ENCODE measurements at regions not wholly inside any gene's neighbourhood (a gene's known extent, or its start where the extent isn't known, plus 50 kb on each side); places are given as distances from the start of the nearest gene placed in this dataset.

GRCh38 chrX:9162698-9163097 lies 128.8 kb upstream of the FAM9B start:
- Mint-ChIP-seq H3K4me1 (peaks cover 14% of the 10 kb centered on the region), H3K27ac (no peak overlapping the region)
- ATAC-seq (replicated peaks): no peak

GRCh38 chrX:9163214-9163709 lies 129.3 kb upstream of the FAM9B start:
- H3K4me1 Mint-ChIP-seq: peaks cover 14% of the 10 kb centered on the region
- ATAC-seq (replicated peaks): no peak
- H3K36me3 Mint-ChIP-seq (ENCODE audit: low read depth): no peaks in the 10 kb centered on the region
- H3K27ac Mint-ChIP-seq: peak overlapping the region; percentile 62
- H3K4me3 Mint-ChIP-seq: no peak overlapping the region
- peaks cover 7% of the 10 kb centered on the region for H3K9me3 Mint-ChIP-seq
- H3K27me3 Mint-ChIP-seq: no peaks in the 10 kb centered on the region

More at GRCh38 chrX:9162698-9163097, 128.8 kb upstream of the FAM9B start:
- peaks cover 7% of the 10 kb centered on the region for H3K9me3 Mint-ChIP-seq
- H3K27me3 Mint-ChIP-seq: no peaks in the 10 kb centered on the region
- no peak overlapping the region for H3K4me3 Mint-ChIP-seq
- no peaks in the 10 kb centered on the region for H3K36me3 Mint-ChIP-seq (ENCODE audit: low read depth)

GRCh38 chrX:9164086-9164485 lies 130.2 kb upstream of the FAM9B start:
- Mint-ChIP-seq H3K36me3 (ENCODE audit: low read depth) (no peaks in the 10 kb centered on the region), H3K4me1 (peaks cover 14% of the 10 kb centered on the region), H3K9me3 (peaks cover 7% of the 10 kb centered on the region), H3K27me3 (no peaks in the 10 kb centered on the region), H3K4me3 (peak overlapping the region; percentile 56), H3K27ac (peak overlapping the region; percentile 27)
- ATAC-seq (replicated peaks): peak; percentile 35

GRCh38 chrX:9164533-9165426 lies 130.9 kb upstream of the FAM9B start:
- Mint-ChIP-seq H3K9me3 (peaks cover 7% of the 10 kb centered on the region), H3K27me3 (no peaks in the 10 kb centered on the region), H3K36me3 (ENCODE audit: low read depth) (no peaks in the 10 kb centered on the region), H3K4me1 (peaks cover 14% of the 10 kb centered on the region), H3K27ac (peak overlapping the region; percentile 27), H3K4me3 (peak overlapping the region; percentile 56)
- ATAC-seq (replicated peaks): peak; percentile 19

- no peak for ATAC-seq (replicated peaks)
- H3K4me1 Mint-ChIP-seq: peaks cover 6% of the 10 kb centered on the region
- no peaks in the 10 kb centered on the region for H3K27me3 Mint-ChIP-seq
- no peaks in the 10 kb centered on the region for H3K36me3 Mint-ChIP-seq (ENCODE audit: low read depth)
- no peaks in the 10 kb centered on the region for H3K9me3 Mint-ChIP-seq
- no peak overlapping the region for H3K4me3 Mint-ChIP-seq
- no peak overlapping the region for H3K27ac Mint-ChIP-seq
Observed at GRCh38 chrX:9166584-9166944, 132.6 kb upstream of the FAM9B start.

- no peak for ATAC-seq (replicated peaks)
Observed at GRCh38 chrX:9171841-9172463, 138.0 kb upstream of the FAM9B start.

GRCh38 chrX:9172464-9172850 lies 138.5 kb upstream of the FAM9B start:
- no peak for ATAC-seq (replicated peaks)
- H3K9me3 Mint-ChIP-seq: no peaks in the 10 kb centered on the region
- no peaks in the 10 kb centered on the region for H3K36me3 Mint-ChIP-seq (ENCODE audit: low read depth)
- no peaks in the 10 kb centered on the region for H3K4me1 Mint-ChIP-seq
- H3K27me3 Mint-ChIP-seq: no peaks in the 10 kb centered on the region
- H3K4me3 Mint-ChIP-seq: no peak overlapping the region
- no peak overlapping the region for H3K27ac Mint-ChIP-seq

More at GRCh38 chrX:9171841-9172463, 138.0 kb upstream of the FAM9B start:
- H3K4me3 Mint-ChIP-seq: no peak overlapping the region
- H3K36me3 Mint-ChIP-seq (ENCODE audit: low read depth): no peaks in the 10 kb centered on the region
- H3K9me3 Mint-ChIP-seq: no peaks in the 10 kb centered on the region
- H3K27me3 Mint-ChIP-seq: no peaks in the 10 kb centered on the region
- no peak overlapping the region for H3K27ac Mint-ChIP-seq
- no peaks in the 10 kb centered on the region for H3K4me1 Mint-ChIP-seq

GRCh38 chrX:9180623-9181022 lies 146.7 kb upstream of the FAM9B start:
- Mint-ChIP-seq H3K27ac (no peak overlapping the region), H3K4me3 (no peak overlapping the region), H3K27me3 (no peaks in the 10 kb centered on the region), H3K4me1 (no peaks in the 10 kb centered on the region), H3K9me3 (no peaks in the 10 kb centered on the region), H3K36me3 (ENCODE audit: low read depth) (no peaks in the 10 kb centered on the region)
- no peak for ATAC-seq (replicated peaks)

GRCh38 chrX:9182041-9182440 lies 148.1 kb upstream of the FAM9B start:
- Mint-ChIP-seq H3K27me3 (no peaks in the 10 kb centered on the region), H3K27ac (no peak overlapping the region)

GRCh38 chrX:9183481-9183880 lies 149.6 kb upstream of the FAM9B start:
- H3K4me3 Mint-ChIP-seq: no peak overlapping the region
- ATAC-seq (replicated peaks): no peak
- H3K4me1 Mint-ChIP-seq: no peaks in the 10 kb centered on the region
- no peak overlapping the region for H3K27ac Mint-ChIP-seq
- H3K36me3 Mint-ChIP-seq (ENCODE audit: low read depth): no peaks in the 10 kb centered on the region
- H3K27me3 Mint-ChIP-seq: no peaks in the 10 kb centered on the region
- no peaks in the 10 kb centered on the region for H3K9me3 Mint-ChIP-seq

More at GRCh38 chrX:9182041-9182440, 148.1 kb upstream of the FAM9B start:
- no peaks in the 10 kb centered on the region for H3K9me3 Mint-ChIP-seq
- H3K4me3 Mint-ChIP-seq: no peak overlapping the region
- no peak for ATAC-seq (replicated peaks)
- H3K36me3 Mint-ChIP-seq (ENCODE audit: low read depth): no peaks in the 10 kb centered on the region
- no peaks in the 10 kb centered on the region for H3K4me1 Mint-ChIP-seq

GRCh38 chrX:9184211-9184610 lies 150.3 kb upstream of the FAM9B start:
- Mint-ChIP-seq H3K4me3 (no peak overlapping the region), H3K9me3 (no peaks in the 10 kb centered on the region), H3K27ac (no peak overlapping the region), H3K27me3 (no peaks in the 10 kb centered on the region), H3K4me1 (no peaks in the 10 kb centered on the region), H3K36me3 (ENCODE audit: low read depth) (no peaks in the 10 kb centered on the region)
- no peak for ATAC-seq (replicated peaks)

GRCh38 chrX:9188117-9188516 lies 154.2 kb upstream of the FAM9B start:
- no peaks in the 10 kb centered on the region for H3K27me3 Mint-ChIP-seq
- no peaks in the 10 kb centered on the region for H3K36me3 Mint-ChIP-seq (ENCODE audit: low read depth)
- ATAC-seq (replicated peaks): no peak
- H3K4me1 Mint-ChIP-seq: no peaks in the 10 kb centered on the region
- H3K27ac Mint-ChIP-seq: no peak overlapping the region
- no peaks in the 10 kb centered on the region for H3K9me3 Mint-ChIP-seq
- H3K4me3 Mint-ChIP-seq: no peak overlapping the region

- no peak for ATAC-seq (replicated peaks)
- Mint-ChIP-seq H3K4me3 (no peak overlapping the region), H3K27me3 (no peaks in the 10 kb centered on the region), H3K4me1 (no peaks in the 10 kb centered on the region), H3K36me3 (ENCODE audit: low read depth) (no peaks in the 10 kb centered on the region), H3K9me3 (no peaks in the 10 kb centered on the region), H3K27ac (no peak overlapping the region)
Observed at GRCh38 chrX:9189286-9189685, 155.4 kb upstream of the FAM9B start.

- no peaks in the 10 kb centered on the region for H3K9me3 Mint-ChIP-seq
- H3K4me1 Mint-ChIP-seq: no peaks in the 10 kb centered on the region
- no peaks in the 10 kb centered on the region for H3K36me3 Mint-ChIP-seq (ENCODE audit: low read depth)
- no peak overlapping the region for H3K27ac Mint-ChIP-seq
- no peaks in the 10 kb centered on the region for H3K27me3 Mint-ChIP-seq
- no peak for ATAC-seq (replicated peaks)
- H3K4me3 Mint-ChIP-seq: no peak overlapping the region
Observed at GRCh38 chrX:9191392-9191791, 157.5 kb upstream of the FAM9B start.
